Peyer's patch (tissue), 4 donors: ENCODE measurements at regions not wholly inside any gene's neighbourhood (a gene's known extent, or its start where the extent isn't known, plus 50 kb on each side); places are given as distances from the start of the nearest gene placed in this dataset.
"Not testable (repeated sequence)": the region's sequence is repeated elsewhere in the genome, so short reads cannot be mapped to it uniquely, and the experiment has no call there.

ENCODE experiments used
- DNase-seq, 3 donors: peaks; one replicate each; pipeline ENCODE4 v3.0.0-alpha.2; 2017 to 2019
- H3K27ac ChIP-seq, 4 donors: fragments of 200-600 bp; sonication (generic); one replicate each; pipeline ENCODE4 v1.5.1; 2016 to 2019
- H3K27me3 ChIP-seq, 2 donors: fragments of 200-600 bp; sonication (generic); one replicate each; pipeline ENCODE4 v1.5.1; 2019
- H3K36me3 ChIP-seq, 3 donors: fragments of 200-600 bp; sonication (generic); one replicate each; pipeline ENCODE4 v1.5.1; 2016 to 2019
- H3K4me1 ChIP-seq, 4 donors: fragments of 200-600 bp; sonication (generic); one replicate each; pipeline ENCODE4 v1.5.1; 2016 to 2019
- H3K4me3 ChIP-seq, 4 donors: fragments of 200-600 bp; sonication (generic); 1 replicate in 3 of 4; 2 replicates in 1 of 4; pipeline ENCODE4 v1.5.1; 2016 to 2019; ENCODE audit warnings: mild to moderate bottlenecking in 1 of 4
- H3K9me3 ChIP-seq, 4 donors: fragments of 200-600 bp; sonication (generic); one replicate each; pipeline ENCODE4 v1.5.1; 2016 to 2019; ENCODE audit warnings: mild to moderate bottlenecking in 1 of 4
- CTCF ChIP-seq, 6 experiments: fragments of 450-650 bp in 4 of 6; fragments of 200-600 bp in 2 of 6; sonication (generic) in 1 of 6; IDR thresholded peaks; one replicate each; pipeline ENCODE4 v1.5.1; 2017 to 2019; ENCODE audit warnings: antibody characterized with exemption in 6 of 6, mild to moderate bottlenecking in 3 of 6, moderate library complexity in 1 of 6
- POLR2A ChIP-seq, 2 donors: fragments of 450-650 bp; IDR thresholded peaks; one replicate each; pipeline ENCODE4 v1.5.1; 2017; ENCODE audit warnings: antibody characterized with exemption in 2 of 2, mild to moderate bottlenecking in 2 of 2, moderate library complexity in 2 of 2

- Histone ChIP-seq H3K36me3 (no peaks in the 10 kb centered on the region), H3K4me3 (no peak overlapping the region), H3K27me3 (no peaks in the 10 kb centered on the region), H3K9me3 (no peaks in the 10 kb centered on the region), H3K4me1 (no peaks in the 10 kb centered on the region), H3K27ac (no peak overlapping the region)
- TF ChIP-seq POLR2A (IDR thresholded peaks at IDR 0.05) (no peak), CTCF (IDR thresholded peaks at IDR 0.05) (no peak)
- DNase-seq: no peak
Measured at GRCh38 chr4:187910741-187911140, 84.8 kb upstream of the ZFP42 start.

GRCh38 chr4:187915406-187915805, 80.2 kb upstream of the ZFP42 start:
- H3K36me3 ChIP-seq, H3K4me1 ChIP-seq, DNase-seq, H3K27me3 ChIP-seq, H3K4me3 ChIP-seq, H3K27ac ChIP-seq, H3K9me3 ChIP-seq: not testable (repeated sequence)

GRCh38 chr4:187919966-187920365, 75.6 kb upstream of the ZFP42 start:
- no peak overlapping the region for H3K4me3 ChIP-seq
- DNase-seq: no peak
- no peaks in the 10 kb centered on the region for H3K4me1 ChIP-seq
- H3K9me3 ChIP-seq: no peaks in the 10 kb centered on the region
- H3K27ac ChIP-seq: no peak overlapping the region
- no peaks in the 10 kb centered on the region for H3K36me3 ChIP-seq
- TF ChIP-seq POLR2A (IDR thresholded peaks at IDR 0.05): no peak
- no peak for TF ChIP-seq CTCF (IDR thresholded peaks at IDR 0.05)
- H3K27me3 ChIP-seq: no peaks in the 10 kb centered on the region

GRCh38 chr4:187921946-187922623, 73.5 kb upstream of the ZFP42 start:
- no peak for TF ChIP-seq POLR2A (IDR thresholded peaks at IDR 0.05)
- TF ChIP-seq CTCF (IDR thresholded peaks at IDR 0.05): no peak
- Histone ChIP-seq H3K4me3 (no peak overlapping the region), H3K4me1 (no peaks in the 10 kb centered on the region), H3K27me3 (no peaks in the 10 kb centered on the region), H3K9me3 (no peaks in the 10 kb centered on the region), H3K27ac (no peak overlapping the region), H3K36me3 (no peaks in the 10 kb centered on the region)
- DNase-seq: no peak

GRCh38 chr4:187929024-187929423, 66.5 kb upstream of the ZFP42 start:
- Histone ChIP-seq H3K27ac (no peak overlapping the region), H3K9me3 (peaks cover 0 to 6% (median 0%) of the 10 kb centered on the region in 4 donors), H3K36me3 (no peaks in the 10 kb centered on the region), H3K27me3 (no peaks in the 10 kb centered on the region), H3K4me1 (no peaks in the 10 kb centered on the region), H3K4me3 (no peak overlapping the region)
- no peak for DNase-seq
- no peak for TF ChIP-seq CTCF (IDR thresholded peaks at IDR 0.05)
- TF ChIP-seq POLR2A (IDR thresholded peaks at IDR 0.05): no peak

GRCh38 chr4:187934766-187935165, 60.8 kb upstream of the ZFP42 start:
- peaks cover 0 to 4% (median 0%) of the 10 kb centered on the region in 4 donors for H3K9me3 ChIP-seq
- DNase-seq: no peak
- no peak for TF ChIP-seq CTCF (IDR thresholded peaks at IDR 0.05)
- TF ChIP-seq POLR2A (IDR thresholded peaks at IDR 0.05): no peak
- no peaks in the 10 kb centered on the region for H3K36me3 ChIP-seq
- H3K4me3 ChIP-seq: no peak overlapping the region
- no peaks in the 10 kb centered on the region for H3K4me1 ChIP-seq
- H3K27me3 ChIP-seq: no peaks in the 10 kb centered on the region
- H3K27ac ChIP-seq: no peak overlapping the region
